Bronchial epithelial cell (primary cell): ENCODE measurements at regions not wholly inside any gene's neighbourhood (a gene's known extent, or its start where the extent isn't known, plus 50 kb on each side); places are given as distances from the start of the nearest gene placed in this dataset.
"Not testable (repeated sequence)": the region's sequence is repeated elsewhere in the genome, so short reads cannot be mapped to it uniquely, and the experiment has no call there.

Experiments
- DNase-seq: peaks from one replicate; pipeline ENCODE4 v3.0.0-alpha.2; 2010; ENCODE audit warnings: low read depth
- FAIRE-seq: peaks from 2 replicates; lab custom pipeline; 2011; peaks lifted over from hg19 to GRCh38; lab: Jason Lieb, UNC
- H3K27me3 ChIP-seq: 2 replicates; pipeline ENCODE4 v1.5.1; 2011; ENCODE audit warnings: low read length; ENCODE audit not compliant: control insufficient read depth, insufficient read depth
- H3K36me3 ChIP-seq: 2 replicates; pipeline ENCODE4 v1.5.1; 2011; ENCODE audit warnings: low read length; ENCODE audit not compliant: control insufficient read depth, insufficient read depth
- H3K4me3 ChIP-seq: 2 replicates; pipeline ENCODE4 v1.5.1; 2011; ENCODE audit warnings: mild to moderate bottlenecking, low read depth, low read length, control low read depth
- CTCF ChIP-seq: IDR thresholded peaks from 2 replicates; pipeline ENCODE4 v1.5.1; 2011; ENCODE audit warnings: mild to moderate bottlenecking, moderate library complexity, low read length, control low read depth, inconsistent platforms; ENCODE audit not compliant: insufficient read depth, severe bottlenecking

GRCh38 chr7:127317447-127317961 lies 64.8 kb upstream of the GRM8 start:
- Histone ChIP-seq H3K27me3 (no peaks in the 10 kb centered on the region), H3K36me3 (no peaks in the 10 kb centered on the region), H3K4me3 (no peak overlapping the region)
- DNase-seq = peak; percentile 86
- FAIRE-seq = no peak
- no peak for TF ChIP-seq CTCF

- not testable (repeated sequence) for FAIRE-seq, H3K4me3 ChIP-seq, DNase-seq, H3K36me3 ChIP-seq, H3K27me3 ChIP-seq
These were observed 64.1 kb upstream of the GRM8 start for GRCh38 chr7:127316819-127317218.

GRCh38 chr7:127304087-127304486 lies 51.3 kb upstream of the GRM8 start:
- Histone ChIP-seq H3K27me3 (no peaks in the 10 kb centered on the region), H3K36me3 (no peaks in the 10 kb centered on the region), H3K4me3 (no peak overlapping the region)
- TF ChIP-seq CTCF = no peak
- FAIRE-seq (no peak), DNase-seq (no peak)

GRCh38 chr7:127303102-127303501 lies 50.4 kb upstream of the GRM8 start:
- Histone ChIP-seq H3K27me3 (no peaks in the 10 kb centered on the region), H3K36me3 (no peaks in the 10 kb centered on the region), H3K4me3 (no peak overlapping the region)
- DNase-seq (no peak), FAIRE-seq (no peak)
- no peak for TF ChIP-seq CTCF
